Mesenchymal stem cell (in vitro differentiated cells and primary cell): ENCODE measurements at regions not wholly inside any gene's neighbourhood (a gene's known extent, or its start where the extent isn't known, plus 50 kb on each side); places are given as distances from the start of the nearest gene placed in this dataset.

Experiments used
- DNase-seq: peaks from one replicate; pipeline ENCODE4 v3.0.0-alpha.2; 2013
- H2AFZ ChIP-seq: one replicate; pipeline ENCODE4 v1.6.1; 2013; ENCODE audit warnings: low read depth, mild to moderate bottlenecking, control low read depth, inconsistent platforms, low read length, moderate library complexity
- H2AK5ac ChIP-seq: 2 replicates; pipeline ENCODE4 v1.6.1; 2013; ENCODE audit warnings: low read length, moderate library complexity, mild to moderate bottlenecking, inconsistent platforms; ENCODE audit not compliant: severe bottlenecking
- H2BK120ac ChIP-seq: one replicate; pipeline ENCODE4 v1.6.1; 2013; ENCODE audit warnings: low read depth, mild to moderate bottlenecking, inconsistent platforms, low read length, moderate library complexity
- H2BK12ac ChIP-seq, 2 experiments: one replicate each; pipeline ENCODE4 v1.6.1; 2013; ENCODE audit warnings: inconsistent platforms in 2 of 2, low read length in 2 of 2, mild to moderate bottlenecking in 2 of 2, moderate library complexity in 2 of 2, control low read depth in 1 of 2
- H2BK15ac ChIP-seq: one replicate; pipeline ENCODE4 v1.6.1; 2013; ENCODE audit warnings: mild to moderate bottlenecking, low read depth, inconsistent platforms; ENCODE audit not compliant: poor library complexity, severe bottlenecking
- H2BK5ac ChIP-seq: 2 replicates; pipeline ENCODE4 v1.6.1; 2013; ENCODE audit warnings: low read depth, mild to moderate bottlenecking, low read length, control low read depth, inconsistent platforms; ENCODE audit not compliant: poor library complexity, severe bottlenecking
- H3K14ac ChIP-seq, 2 experiments: one replicate each; pipeline ENCODE4 v1.6.1; 2013; ENCODE audit warnings: inconsistent platforms in 2 of 2, low read length in 2 of 2, control low read depth in 1 of 2, mild to moderate bottlenecking in 1 of 2, moderate library complexity in 1 of 2
- H3K18ac ChIP-seq, 2 experiments: one replicate each; pipeline ENCODE4 v1.6.1; 2013; ENCODE audit warnings: inconsistent platforms in 2 of 2, low read length in 2 of 2, control low read depth in 1 of 2, low read depth in 1 of 2, mild to moderate bottlenecking in 1 of 2
- H3K23ac ChIP-seq, 2 experiments: one replicate each; pipeline ENCODE4 v1.6.1; 2013; ENCODE audit warnings: inconsistent platforms in 2 of 2, low read length in 2 of 2, mild to moderate bottlenecking in 2 of 2, moderate library complexity in 2 of 2, control low read depth in 1 of 2
- H3K27ac ChIP-seq: 2 replicates; pipeline ENCODE4 v1.5.1; 2013; ENCODE audit warnings: mild to moderate bottlenecking, moderate library complexity, low read length, control low read depth, inconsistent platforms; ENCODE audit not compliant: poor library complexity, severe bottlenecking
- H3K27me3 ChIP-seq, 2 experiments: 2 replicates each; pipeline versions ENCODE4 v1.6.1 to v1.7.0; 2013; ENCODE audit warnings: low read length in 2 of 2, mild to moderate bottlenecking in 2 of 2, moderate library complexity in 2 of 2, control low read depth in 1 of 2, inconsistent platforms in 1 of 2; ENCODE audit not compliant: control insufficient read depth in 1 of 2, insufficient read depth in 1 of 2
- H3K36me3 ChIP-seq, 2 experiments: 2 replicates each; pipeline versions ENCODE4 v1.6.1 to v1.7.0; 2013; ENCODE audit warnings: low read length in 2 of 2, control low read depth in 1 of 2, inconsistent platforms in 1 of 2, low read depth in 1 of 2, mild to moderate bottlenecking in 1 of 2; ENCODE audit not compliant: insufficient read depth in 2 of 2, control insufficient read depth in 1 of 2
- H3K4ac ChIP-seq, 2 experiments: one replicate each; pipeline ENCODE4 v1.6.1; 2013; ENCODE audit warnings: inconsistent platforms in 2 of 2, low read length in 2 of 2, mild to moderate bottlenecking in 2 of 2, moderate library complexity in 2 of 2, control low read depth in 1 of 2, low read depth in 1 of 2
- H3K4me1 ChIP-seq: 2 replicates; pipeline ENCODE4 v1.6.1; 2013; ENCODE audit warnings: low read depth, low read length, control low read depth; ENCODE audit not compliant: control insufficient read depth, insufficient read depth
- H3K4me2 ChIP-seq: 2 replicates; pipeline ENCODE4 v1.6.1; 2013; ENCODE audit warnings: low read length, mild to moderate bottlenecking, inconsistent platforms; ENCODE audit not compliant: poor library complexity, severe bottlenecking
- H3K4me3 ChIP-seq, 2 experiments: 2 replicates each; pipeline versions ENCODE4 v1.5.1 to v1.7.0; 2013; ENCODE audit warnings: low read length in 2 of 2, mild to moderate bottlenecking in 2 of 2, control low read depth in 1 of 2, low read depth in 1 of 2; ENCODE audit not compliant: insufficient read depth in 1 of 2
- H3K79me1 ChIP-seq: replicated peaks from 2 replicates; pipeline ENCODE4 v1.6.1; 2013; ENCODE audit warnings: mild to moderate bottlenecking, control low read depth, low read length, inconsistent platforms; ENCODE audit not compliant: poor library complexity, severe bottlenecking
- H3K9ac ChIP-seq: 2 replicates; pipeline ENCODE4 v1.7.0; 2013; ENCODE audit warnings: mild to moderate bottlenecking, low read length, moderate library complexity
- H3K9me3 ChIP-seq: 2 replicates; pipeline ENCODE4 v1.7.0; 2013; ENCODE audit warnings: mild to moderate bottlenecking, low read length; ENCODE audit not compliant: control insufficient read depth
- H4K8ac ChIP-seq: one replicate; pipeline ENCODE4 v1.6.1; 2013; ENCODE audit warnings: inconsistent platforms, mild to moderate bottlenecking, low read length, moderate library complexity
- H4K91ac ChIP-seq: one replicate; pipeline ENCODE4 v1.6.1; 2013; ENCODE audit warnings: mild to moderate bottlenecking, low read length, inconsistent platforms
- WGBS: methylation state at CpG from one replicate; pipeline ENCODE4 v1.1.7; 2013; ENCODE audit warnings: mixed read lengths; 5-methylcytosine and 5-hydroxymethylcytosine counted together

- H3K79me1 ChIP-seq, result no peaks in the 10 kb centered on the region
- H3K27me3 ChIP-seq, result peaks cover 0 to 5% of the 10 kb centered on the region in 2 experiments
- H2AFZ ChIP-seq, result no peak overlapping the region
- H2BK120ac ChIP-seq, result no peak overlapping the region
- no peak overlapping the region for H2BK15ac ChIP-seq
- no peak overlapping the region for H3K4me2 ChIP-seq
- no peak overlapping the region for H2BK5ac ChIP-seq
- no peak overlapping the region for H2BK12ac ChIP-seq
- H3K36me3 ChIP-seq, result no peaks in the 10 kb centered on the region
- no peak overlapping the region for H3K18ac ChIP-seq
- no peak overlapping the region for H3K23ac ChIP-seq
- no peak overlapping the region for H4K8ac ChIP-seq
- H4K91ac ChIP-seq, result no peak overlapping the region
- H3K27ac ChIP-seq, result no peak overlapping the region
- no peaks in the 10 kb centered on the region for H3K4me1 ChIP-seq
- H3K9me3 ChIP-seq, result no peaks in the 10 kb centered on the region
- 98% methylated on average over 2 of the region's 3 CpGs for WGBS
- H3K14ac ChIP-seq, result no peak overlapping the region
- no peak overlapping the region for H3K4me3 ChIP-seq
- no peak overlapping the region for H3K9ac ChIP-seq
- H2AK5ac ChIP-seq, result no peak overlapping the region
- H3K4ac ChIP-seq, result no peak overlapping the region
- DNase-seq, result no peak
These were observed 113.4 kb upstream of the EEPD1 start for GRCh38 chr7:36039671-36040070.

- Histone ChIP-seq H3K79me1 (no peaks in the 10 kb centered on the region), H4K8ac (no peak overlapping the region), H3K27ac (no peak overlapping the region), H3K9ac (no peak overlapping the region), H3K4me1 (no peaks in the 10 kb centered on the region), H3K4me2 (no peak overlapping the region), H3K4me3 (no peak overlapping the region), H2BK5ac (no peak overlapping the region), H2AFZ (no peak overlapping the region), H4K91ac (no peak overlapping the region), H3K9me3 (no peaks in the 10 kb centered on the region), H3K4ac (no peak overlapping the region), H3K27me3 (no peaks in the 10 kb centered on the region), H3K18ac (no peak overlapping the region), H2BK15ac (no peak overlapping the region), H3K23ac (no peak overlapping the region), H2BK12ac (no peak overlapping the region), H2AK5ac (no peak overlapping the region), H2BK120ac (no peak overlapping the region), H3K36me3 (no peaks in the 10 kb centered on the region), H3K14ac (no peak overlapping the region)
- WGBS, result 94% methylated on average over 3 of the region's 3 CpGs
- no peak for DNase-seq
These were observed 112.4 kb upstream of the EEPD1 start for GRCh38 chr7:36040679-36041078.

DNA sequence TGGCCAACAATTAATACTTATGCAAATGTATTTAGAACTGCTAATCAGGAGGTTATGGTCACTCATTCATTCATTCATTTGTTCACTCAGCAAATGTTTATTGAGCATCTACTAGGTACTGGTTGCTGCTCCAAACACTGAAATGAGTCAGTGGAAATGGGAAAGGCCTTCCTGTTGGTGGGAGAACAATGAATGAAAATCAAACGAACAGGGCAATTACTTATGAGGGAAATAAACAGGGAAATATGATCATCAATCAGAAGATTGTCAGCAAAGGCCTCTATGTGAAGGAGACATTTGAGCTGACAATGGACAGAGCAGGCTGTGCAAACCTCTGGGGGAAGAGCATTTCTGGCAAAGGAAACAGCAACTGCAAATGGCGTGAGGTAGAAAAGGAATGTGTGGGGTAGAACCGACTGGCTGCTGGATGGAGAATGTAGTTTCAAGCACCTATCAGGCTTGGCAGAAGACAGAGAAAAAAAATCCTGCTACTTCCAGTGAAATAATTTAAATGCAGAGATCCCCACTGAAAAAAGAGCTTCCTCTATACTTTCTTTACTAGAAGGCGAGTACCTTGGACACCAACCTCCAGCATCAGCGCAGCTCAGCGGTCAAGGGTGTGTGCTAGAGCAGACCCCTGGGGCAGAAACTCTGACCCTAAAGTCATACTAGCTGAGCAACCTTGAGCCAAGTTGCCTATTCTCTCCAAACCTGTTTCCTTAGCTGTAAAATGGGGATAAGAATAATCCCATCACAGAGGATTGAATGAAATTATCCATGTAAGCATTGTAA lies 108.8 kb upstream of the EEPD1 start:
- Histone ChIP-seq H3K79me1 (no peaks in the 10 kb centered on the region), H2AFZ (no peak overlapping the region), H2BK12ac (no peak overlapping the region), H3K27me3 (no peaks in the 10 kb centered on the region), H2BK15ac (no peak overlapping the region), H4K8ac (no peak overlapping the region), H3K9ac (no peak overlapping the region), H3K27ac (no peak overlapping the region), H3K4me2 (no peak overlapping the region), H3K4me1 (no peaks in the 10 kb centered on the region), H3K14ac (no peak overlapping the region), H3K4me3 (no peak overlapping the region), H2AK5ac (no peak overlapping the region), H2BK120ac (no peak overlapping the region), H3K23ac (no peak overlapping the region), H3K18ac (no peak overlapping the region), H3K36me3 (no peaks in the 10 kb centered on the region), H2BK5ac (no peak overlapping the region), H3K4ac (no peak overlapping the region), H3K9me3 (no peaks in the 10 kb centered on the region), H4K91ac (no peak overlapping the region)
- 73% methylated on average over 6 of the region's 6 CpGs for WGBS
- no peak for DNase-seq

DNA sequence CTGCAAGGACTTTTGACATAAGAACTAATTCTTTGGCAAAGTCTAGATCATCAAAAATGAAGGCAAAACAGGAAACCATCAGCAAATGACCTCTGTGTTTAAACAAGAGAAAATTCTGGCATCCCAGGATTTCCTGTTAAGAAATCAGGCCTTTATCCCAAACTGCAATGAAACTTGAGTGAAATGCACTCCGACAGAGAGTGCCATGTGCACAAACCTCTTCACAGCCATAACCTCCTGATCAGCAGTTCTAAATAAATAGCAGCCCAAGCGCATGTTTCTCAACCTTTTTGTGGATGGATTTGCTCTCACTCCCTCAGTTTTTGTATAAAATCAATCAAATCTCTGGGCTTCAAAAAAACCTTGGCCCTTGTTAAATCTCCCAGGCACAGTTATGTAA lies 107.7 kb upstream of the EEPD1 start:
- no peak overlapping the region for H2BK120ac ChIP-seq
- no peak overlapping the region for H3K4me3 ChIP-seq
- H3K4ac ChIP-seq, result no peak overlapping the region
- no peak overlapping the region for H3K18ac ChIP-seq
- H3K27me3 ChIP-seq, result no peaks in the 10 kb centered on the region
- no peaks in the 10 kb centered on the region for H3K36me3 ChIP-seq
- H3K14ac ChIP-seq, result no peak overlapping the region
- no peak overlapping the region for H4K8ac ChIP-seq
- no peak overlapping the region for H3K4me2 ChIP-seq
- H3K27ac ChIP-seq, result no peak overlapping the region
- no peak overlapping the region for H2BK12ac ChIP-seq
- H3K23ac ChIP-seq, result no peak overlapping the region
- H2AFZ ChIP-seq, result no peak overlapping the region
- no peaks in the 10 kb centered on the region for H3K79me1 ChIP-seq
- H3K9me3 ChIP-seq, result no peaks in the 10 kb centered on the region
- H2BK5ac ChIP-seq, result no peak overlapping the region
- H2BK15ac ChIP-seq, result no peak overlapping the region
- H2AK5ac ChIP-seq, result no peak overlapping the region
- peak; percentile 22 for DNase-seq
- H3K9ac ChIP-seq, result peak overlapping the region; percentile 3
- H3K4me1 ChIP-seq, result no peaks in the 10 kb centered on the region
- no peak overlapping the region for H4K91ac ChIP-seq
- WGBS, result 47% methylated on average over 2 of the region's 2 CpGs
